ENCODE measurements at regions not wholly inside any gene's neighbourhood (a gene's known extent, or its start where the extent isn't known, plus 50 kb on each side); places are given as distances from the start of the nearest gene placed in this dataset.
A peak's percentile ranks its signal among the peaks of the same experiment; 100 is the strongest.

GRCh38 chr20:6944292-6944691 lies 176.8 kb downstream of the BMP2 start:
- no peak overlapping the region for H3K4me3 ChIP-seq
- H3K9me3 ChIP-seq, result no peaks in the 10 kb centered on the region
- peaks cover 0 to 2% (median 0%) of the 10 kb centered on the region in 4 donors for H3K27me3 ChIP-seq
- no peak for TF ChIP-seq CTCF (IDR thresholded peaks at IDR 0.05)
- FAIRE-seq (no peak), DNase-seq (no peak), ATAC-seq (no peak)
- no peaks in the 10 kb centered on the region for H3K36me3 ChIP-seq
- intact Hi-C loops (cut with DNase I), result no loop called here
- no peak overlapping the region for H3K27ac ChIP-seq
- no peaks in the 10 kb centered on the region for H3K4me1 ChIP-seq
- WGBS, 2 donors, result 34 to 37% methylated on average over 4 of the region's 4 CpGs

- Histone ChIP-seq H3K27ac (no peak overlapping the region), H3K36me3 (no peaks in the 10 kb centered on the region), H3K9me3 (no peaks in the 10 kb centered on the region), H3K4me3 (no peak overlapping the region), H3K27me3 (no peaks in the 10 kb centered on the region), H3K4me1 (no peaks in the 10 kb centered on the region)
- 30 to 31% methylated on average over 1 of the region's 1 CpG for WGBS, 2 donors
- ATAC-seq, result no peak
- peak; percentile 67 for FAIRE-seq
- TF ChIP-seq CTCF (IDR thresholded peaks at IDR 0.05), result no peak
- no peak for DNase-seq
- intact Hi-C loops (cut with DNase I), result no loop called here
Observed at GRCh38 chr20:6953611-6954010, 186.1 kb downstream of the BMP2 start.

GRCh38 chr20:6954219-6954618 lies 186.7 kb downstream of the BMP2 start:
- DNase-seq (no peak), ATAC-seq (no peak), FAIRE-seq (no peak)
- no peak overlapping the region for H3K27ac ChIP-seq
- TF ChIP-seq CTCF (IDR thresholded peaks at IDR 0.05), result no peak
- no peaks in the 10 kb centered on the region for H3K36me3 ChIP-seq
- no peaks in the 10 kb centered on the region for H3K27me3 ChIP-seq
- no peak overlapping the region for H3K4me3 ChIP-seq
- H3K9me3 ChIP-seq, result no peaks in the 10 kb centered on the region
- intact Hi-C loops (cut with DNase I), result no loop called here
- WGBS, 2 donors, result 37 to 56% methylated on average over 2 of the region's 2 CpGs
- H3K4me1 ChIP-seq, result no peaks in the 10 kb centered on the region

- Histone ChIP-seq H3K36me3 (no peaks in the 10 kb centered on the region), H3K4me1 (no peaks in the 10 kb centered on the region), H3K9me3 (no peaks in the 10 kb centered on the region), H3K4me3 (no peak overlapping the region), H3K27ac (no peak overlapping the region), H3K27me3 (no peaks in the 10 kb centered on the region)
- ATAC-seq (peak in 1 of 4 donors; percentile 22), FAIRE-seq (no peak), DNase-seq (no peak)
- intact Hi-C loops (cut with DNase I), result no loop called here
- TF ChIP-seq CTCF (IDR thresholded peaks at IDR 0.05), result no peak
- WGBS, 2 donors, result 71 to 79% methylated on average over 2 of the region's 2 CpGs
Observed at GRCh38 chr20:6956056-6956455, 188.6 kb downstream of the BMP2 start.

- intact Hi-C loops (cut with DNase I), result no loop called here
- Histone ChIP-seq H3K27me3 (no peaks in the 10 kb centered on the region), H3K36me3 (no peaks in the 10 kb centered on the region), H3K4me3 (no peak overlapping the region), H3K27ac (no peak overlapping the region), H3K4me1 (no peaks in the 10 kb centered on the region), H3K9me3 (no peaks in the 10 kb centered on the region)
- no peak for FAIRE-seq
- WGBS, 2 donors, result 54 to 65% methylated on average over 5 of the region's 5 CpGs
- no peak for TF ChIP-seq CTCF (IDR thresholded peaks at IDR 0.05)
- ATAC-seq, result no peak
- DNase-seq, result no peak
Observed at GRCh38 chr20:6956574-6956973, 189.1 kb downstream of the BMP2 start.
